ENCODE measurements at regions not wholly inside any gene's neighbourhood (a gene's known extent, or its start where the extent isn't known, plus 50 kb on each side); places are given as distances from the start of the nearest gene placed in this dataset.

- TF ChIP-seq RAD21 (CRISPR knock-in tag; conservative IDR thresholded peaks at IDR 0.05 in 1 of 2, IDR thresholded peaks at IDR 0.05 in 1 of 2) (no peak), NUFIP1 (IDR thresholded peaks at IDR 0.05; ENCODE audit: partially characterized antibody) (no peak), ZNF512 (tag; IDR thresholded peaks at IDR 0.05) (no peak), CTCF (IDR thresholded peaks at IDR 0.05 in 2 of 3, conservative IDR thresholded peaks at IDR 0.05 in 1 of 3; ENCODE audit: insufficient read depth in 2 of 3, low read depth in 1 of 3, low read length in 3 of 3) (no peak), POLR2A (conservative IDR thresholded peaks at IDR 0.05) (no peak), ATF3 (IDR thresholded peaks at IDR 0.05) (no peak), ATF3 (CRISPR knock-in tag; conservative IDR thresholded peaks at IDR 0.05) (no peak)
Observed at GRCh38 chr2:129548880-129549279, 430.6 kb upstream of the RAB6C start.
